Transverse colon (tissue), 4 donors: ENCODE measurements at regions not wholly inside any gene's neighbourhood (a gene's known extent, or its start where the extent isn't known, plus 50 kb on each side); places are given as distances from the start of the nearest gene placed in this dataset.
"Not testable (repeated sequence)": the region's sequence is repeated elsewhere in the genome, so short reads cannot be mapped to it uniquely, and the experiment has no call there.

Source experiments
- DNase-seq: peaks from one replicate; pipeline ENCODE4 v3.0.0-alpha.2; 2019
- H3K27ac ChIP-seq, 4 donors: fragments of 200-600 bp; sonication (generic); 2 replicates each; pipeline ENCODE4 v1.5.1; 2016 to 2018; ENCODE audit warnings: inconsistent platforms in 4 of 4
- H3K27me3 ChIP-seq: fragments of 200-600 bp; sonication (generic); 2 replicates; pipeline ENCODE4 v1.5.1; 2017; ENCODE audit warnings: inconsistent platforms
- H3K36me3 ChIP-seq, 4 donors: fragments of 200-600 bp; sonication (generic); 2 replicates each; pipeline ENCODE4 v1.5.1; 2017 to 2019; ENCODE audit warnings: inconsistent platforms in 4 of 4
- H3K4me1 ChIP-seq, 4 donors: fragments of 200-600 bp; sonication (generic); 2 replicates each; pipeline ENCODE4 v1.5.1; 2017 to 2020; ENCODE audit warnings: inconsistent platforms in 4 of 4
- H3K4me3 ChIP-seq, 4 donors: fragments of 200-600 bp; sonication (generic); 1 replicate in 1 of 4; 2 replicates in 3 of 4; pipeline versions ENCODE4 v1.5.1 to v1.6.1; 2017 to 2019; ENCODE audit warnings: inconsistent platforms in 4 of 4
- H3K9me3 ChIP-seq, 2 donors: fragments of 200-600 bp; sonication (generic); 2 replicates each; pipeline ENCODE4 v1.5.1; 2017 to 2019; ENCODE audit warnings: inconsistent platforms in 2 of 2
- EP300 ChIP-seq: sonication (generic); formaldehyde crosslinking; IDR thresholded peaks from one replicate; pipeline ENCODE4 v1.6.1; 2017; ENCODE audit warnings: antibody characterized with exemption, low read depth
- POLR2A ChIP-seq: fragments of 450-650 bp; IDR thresholded peaks from one replicate; pipeline ENCODE4 v1.6.1; 2016; ENCODE audit warnings: antibody characterized with exemption, mild to moderate bottlenecking, moderate library complexity
- POLR2AphosphoS5 ChIP-seq, 3 donors: sonication (generic); formaldehyde crosslinking; IDR thresholded peaks; one replicate each; pipeline ENCODE4 v1.6.1; 2016; ENCODE audit warnings: antibody characterized with exemption in 3 of 3
- WGBS, 2 donors: methylation state at CpG; one replicate each; pipeline ENCODE4 v1.1.5; 2018; ENCODE audit warnings: low coverage in 1 of 2; 5-methylcytosine and 5-hydroxymethylcytosine counted together
- in situ Hi-C, 4 donors: fragments of 200-750 bp; cut with MboI; loops; one replicate each; pipeline versions ENCODE4 v1.15.0 to v1.15.1; 2017; ENCODE audit warnings: low sequenced_read_pairs in 3 of 4, low pct_ligation_motif_present in 1 of 4, low pct_unique_long_range_greater_than_20kb in 1 of 4
- intact Hi-C: fragments of 100-400 bp; cut with DNase I; formaldehyde crosslinking; loops from one replicate; pipeline ENCODE4 v1.15.1; 2023; ENCODE audit warnings: low total_unique reads
- TF ChIP-seq, protein P1 (sequence below), 5 experiments: fragments of 200-600 bp in 3 of 5; fragments of 450-650 bp in 2 of 5; sonication (generic) in 3 of 5; IDR thresholded peaks; 1 replicate in 2 of 5; 2 replicates in 3 of 5; pipeline ENCODE4 v1.5.1; 2016 to 2017; ENCODE audit warnings: antibody characterized with exemption in 5 of 5, inconsistent platforms in 3 of 5, mild to moderate bottlenecking in 2 of 5, moderate library complexity in 1 of 5

DNA sequence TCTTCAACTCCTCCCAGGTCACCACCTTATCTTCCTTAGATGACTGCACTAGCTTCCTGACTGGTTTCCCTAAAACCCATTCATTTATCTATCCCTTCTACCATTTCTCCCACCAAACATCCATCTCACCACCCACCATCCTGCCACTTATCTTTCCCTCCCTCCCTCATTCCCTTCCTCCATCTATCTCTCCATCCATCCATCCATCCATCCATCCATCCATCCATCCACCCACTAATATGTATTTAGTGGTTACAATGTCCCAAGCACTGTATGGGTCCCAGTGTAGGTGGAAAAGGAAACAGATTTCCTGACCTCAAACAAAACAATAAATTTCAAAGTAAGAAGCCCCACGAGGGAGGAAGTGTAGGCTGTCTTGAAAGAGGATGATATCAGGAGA lies 59.3 kb upstream of the APCDD1L start:
- no peak overlapping the region for H3K27ac ChIP-seq
- intact Hi-C loops (no loop called here), in situ Hi-C loops (no loop called here)
- no peak overlapping the region for H3K4me3 ChIP-seq
- H3K27me3 ChIP-seq, result no peaks in the 10 kb centered on the region
- no peaks in the 10 kb centered on the region for H3K9me3 ChIP-seq
- H3K36me3 ChIP-seq, result no peaks in the 10 kb centered on the region
- TF ChIP-seq POLR2AphosphoS5 (IDR thresholded peaks at IDR 0.05) (no peak), POLR2A (no peak)
- TF ChIP-seq, protein P1, sequence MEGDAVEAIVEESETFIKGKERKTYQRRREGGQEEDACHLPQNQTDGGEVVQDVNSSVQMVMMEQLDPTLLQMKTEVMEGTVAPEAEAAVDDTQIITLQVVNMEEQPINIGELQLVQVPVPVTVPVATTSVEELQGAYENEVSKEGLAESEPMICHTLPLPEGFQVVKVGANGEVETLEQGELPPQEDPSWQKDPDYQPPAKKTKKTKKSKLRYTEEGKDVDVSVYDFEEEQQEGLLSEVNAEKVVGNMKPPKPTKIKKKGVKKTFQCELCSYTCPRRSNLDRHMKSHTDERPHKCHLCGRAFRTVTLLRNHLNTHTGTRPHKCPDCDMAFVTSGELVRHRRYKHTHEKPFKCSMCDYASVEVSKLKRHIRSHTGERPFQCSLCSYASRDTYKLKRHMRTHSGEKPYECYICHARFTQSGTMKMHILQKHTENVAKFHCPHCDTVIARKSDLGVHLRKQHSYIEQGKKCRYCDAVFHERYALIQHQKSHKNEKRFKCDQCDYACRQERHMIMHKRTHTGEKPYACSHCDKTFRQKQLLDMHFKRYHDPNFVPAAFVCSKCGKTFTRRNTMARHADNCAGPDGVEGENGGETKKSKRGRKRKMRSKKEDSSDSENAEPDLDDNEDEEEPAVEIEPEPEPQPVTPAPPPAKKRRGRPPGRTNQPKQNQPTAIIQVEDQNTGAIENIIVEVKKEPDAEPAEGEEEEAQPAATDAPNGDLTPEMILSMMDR (IDR thresholded peaks at IDR 0.05), result no peak
- no peak for DNase-seq
- peaks cover 16 to 24% (median 20%) of the 10 kb centered on the region in 4 donors for H3K4me1 ChIP-seq
- WGBS, 2 donors, result 21 to 33% methylated on average over 1 of the region's 1 CpG

DNA sequence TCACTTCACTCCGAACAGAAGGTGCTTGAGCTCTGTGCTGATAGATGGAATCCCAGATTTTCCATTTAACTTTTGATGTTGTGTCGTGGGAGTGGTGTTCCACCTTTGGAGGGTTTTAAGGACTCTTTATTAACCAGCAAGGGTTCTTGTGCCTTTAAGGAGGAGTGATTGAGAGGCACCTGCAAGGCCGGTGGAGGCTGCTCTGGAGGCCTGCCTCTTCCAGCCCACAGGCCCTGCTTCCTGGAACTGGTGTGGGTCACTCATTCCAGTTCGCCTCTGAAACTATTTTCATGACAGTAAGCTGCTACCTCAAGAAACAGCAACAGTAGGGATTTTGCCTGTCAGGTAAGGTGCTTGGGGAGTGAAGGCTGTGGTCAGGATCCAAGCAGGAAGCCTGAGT lies 58.8 kb upstream of the APCDD1L start:
- no peak for DNase-seq
- no peaks in the 10 kb centered on the region for H3K27me3 ChIP-seq
- no peaks in the 10 kb centered on the region for H3K9me3 ChIP-seq
- WGBS, 2 donors, result 80% methylated on average over 4 of the region's 4 CpGs; no CpG with 5 or more reads in 1 of the 2 donors
- TF ChIP-seq, protein P1 (IDR thresholded peaks at IDR 0.05), result no peak
- TF ChIP-seq POLR2A (no peak), POLR2AphosphoS5 (IDR thresholded peaks at IDR 0.05) (no peak), EP300 (no peak)
- in situ Hi-C loops, result no loop called here
- no peaks in the 10 kb centered on the region for H3K36me3 ChIP-seq
- intact Hi-C loops, result no loop called here
- no peak overlapping the region for H3K27ac ChIP-seq
- H3K4me3 ChIP-seq, result no peak overlapping the region
- peaks cover 16 to 24% (median 20%) of the 10 kb centered on the region in 4 donors for H3K4me1 ChIP-seq

- in situ Hi-C loops, result no loop called here
- peaks cover 16 to 24% (median 20%) of the 10 kb centered on the region in 4 donors for H3K4me1 ChIP-seq
- WGBS, 2 donors, result 57 to 63% methylated on average over 2 to 9 of the region's 9 CpGs
These were observed 58.1 kb upstream of the APCDD1L start for GRCh38 chr20:58573257-58573656.

GRCh38 chr20:58572428-58572763 lies 57.2 kb upstream of the APCDD1L start:
- Histone ChIP-seq H3K4me1 (peaks cover 16 to 24% (median 20%) of the 10 kb centered on the region in 4 donors), H3K27ac (peak overlapping the region; percentile 52 to 84 (median 72))
- H3K27me3 ChIP-seq, DNase-seq, H3K4me3 ChIP-seq, in situ Hi-C loops, H3K36me3 ChIP-seq, intact Hi-C loops, H3K9me3 ChIP-seq: not testable (repeated sequence)
- WGBS, 2 donors, result 33 to 60% methylated on average over 4 of the region's 4 CpGs

More at GRCh38 chr20:58573257-58573656, 58.1 kb upstream of the APCDD1L start:
- Histone ChIP-seq H3K27me3 (no peaks in the 10 kb centered on the region), H3K36me3 (no peaks in the 10 kb centered on the region), H3K9me3 (no peaks in the 10 kb centered on the region), H3K27ac (peak overlapping the region in 2 of 4 donors; percentile 15 to 66), H3K4me3 (no peak overlapping the region)
- TF ChIP-seq EP300 (no peak), POLR2AphosphoS5 (IDR thresholded peaks at IDR 0.05) (no peak), POLR2A (no peak)
- TF ChIP-seq, protein P1 (IDR thresholded peaks at IDR 0.05), result no peak
- no peak for DNase-seq
- intact Hi-C loops, result no loop called here

GRCh38 chr20:58571693-58572427 lies 56.7 kb upstream of the APCDD1L start:
- Histone ChIP-seq H3K4me3 (no peak overlapping the region), H3K4me1 (peaks cover 16 to 24% (median 20%) of the 10 kb centered on the region in 4 donors), H3K9me3 (no peaks in the 10 kb centered on the region), H3K27ac (peak overlapping the region; percentile 52 to 84 (median 72)), H3K27me3 (no peaks in the 10 kb centered on the region), H3K36me3 (no peaks in the 10 kb centered on the region)
- intact Hi-C loops (no loop called here), in situ Hi-C loops (no loop called here)
- 37 to 40% methylated on average over 10 to 16 of the region's 16 CpGs for WGBS, 2 donors
- TF ChIP-seq POLR2AphosphoS5 (IDR thresholded peaks at IDR 0.05) (peak in 2 of 3 donors; percentile 5 to 66), POLR2A (no peak), EP300 (peak; percentile 7)
- TF ChIP-seq, protein P1 (IDR thresholded peaks at IDR 0.05), result no peak
- no peak for DNase-seq
